ENCODE measurements at regions not wholly inside any gene's neighbourhood (a gene's known extent, or its start where the extent isn't known, plus 50 kb on each side); places are given as distances from the start of the nearest gene placed in this dataset.

- 33 to 55% methylated on average over 3 to 4 of the region's 4 CpGs for WGBS, 2 experiments (ENCODE audit: insufficient coverage in 1 of 2, insufficient read length in 1 of 2)
- H3K9ac ChIP-seq (ENCODE audit: extremely low read depth, low read length, poor library complexity, severe bottlenecking): no peak overlapping the region
- peaks cover 6% of the 10 kb centered on the region for H3K4me1 Mint-ChIP-seq
- no peaks in the 10 kb centered on the region for H3K9me3 ChIP-seq (ENCODE audit: control insufficient read depth, low read length)
- H3K4me3 ChIP-seq (ENCODE audit: low read length): no peak overlapping the region
- peak overlapping the region; percentile 30 for H3K27ac Mint-ChIP-seq
- peak; percentile 54 for DNase-seq
- H3K4me1 ChIP-seq (ENCODE audit: control insufficient read depth, insufficient read depth, low read length): no peaks in the 10 kb centered on the region
- no peak for TF ChIP-seq CTCF (conservative IDR thresholded peaks at IDR 0.05)
- no peak overlapping the region for H3K27ac ChIP-seq (ENCODE audit: low read depth, low read length)
- no peaks in the 10 kb centered on the region for H3K27me3 Mint-ChIP-seq (ENCODE audit: insufficient read depth)
- no peaks in the 10 kb centered on the region for H3K36me3 Mint-ChIP-seq (ENCODE audit: low read depth)
- H3K27me3 ChIP-seq (ENCODE audit: control insufficient read depth, insufficient read depth, low read length, poor library complexity, severe bottlenecking): no peaks in the 10 kb centered on the region
- H3K36me3 ChIP-seq (ENCODE audit: control insufficient read depth, insufficient read depth, low read length): no peaks in the 10 kb centered on the region
- H3K4me3 Mint-ChIP-seq: no peak overlapping the region
- no peaks in the 10 kb centered on the region for H3K9me3 Mint-ChIP-seq
Measured at GRCh38 chr1:62962014-62962812, 178.3 kb downstream of the ATG4C start.

- H3K36me3 ChIP-seq (ENCODE audit: control insufficient read depth, insufficient read depth, low read length): no peaks in the 10 kb centered on the region
- H3K4me1 ChIP-seq (ENCODE audit: control insufficient read depth, insufficient read depth, low read length): no peaks in the 10 kb centered on the region
- H3K27ac Mint-ChIP-seq: no peak overlapping the region
- peaks cover 6% of the 10 kb centered on the region for H3K4me1 Mint-ChIP-seq
- no peaks in the 10 kb centered on the region for H3K36me3 Mint-ChIP-seq (ENCODE audit: low read depth)
- no peak overlapping the region for H3K9ac ChIP-seq (ENCODE audit: extremely low read depth, low read length, poor library complexity, severe bottlenecking)
- WGBS, 2 experiments (ENCODE audit: insufficient coverage in 1 of 2, insufficient read length in 1 of 2): 29 to 49% methylated on average over 4 to 10 of the region's 10 CpGs
- TF ChIP-seq CTCF (conservative IDR thresholded peaks at IDR 0.05): peak; percentile 95
- H3K4me3 ChIP-seq (ENCODE audit: low read length): no peak overlapping the region
- no peaks in the 10 kb centered on the region for H3K27me3 ChIP-seq (ENCODE audit: control insufficient read depth, insufficient read depth, low read length, poor library complexity, severe bottlenecking)
- H3K9me3 Mint-ChIP-seq: no peaks in the 10 kb centered on the region
- H3K27me3 Mint-ChIP-seq (ENCODE audit: insufficient read depth): no peaks in the 10 kb centered on the region
- H3K27ac ChIP-seq (ENCODE audit: low read depth, low read length): peak overlapping the region; percentile 66
- DNase-seq: peak; percentile 96
- H3K9me3 ChIP-seq (ENCODE audit: control insufficient read depth, low read length): no peaks in the 10 kb centered on the region
- no peak overlapping the region for H3K4me3 Mint-ChIP-seq
Measured at GRCh38 chr1:62962901-62963776, 179.2 kb downstream of the ATG4C start.

- no peak overlapping the region for H3K4me3 Mint-ChIP-seq
- no peak for TF ChIP-seq CTCF (conservative IDR thresholded peaks at IDR 0.05)
- no peaks in the 10 kb centered on the region for H3K27me3 Mint-ChIP-seq (ENCODE audit: insufficient read depth)
- H3K9ac ChIP-seq (ENCODE audit: extremely low read depth, low read length, poor library complexity, severe bottlenecking): no peak overlapping the region
- H3K4me1 Mint-ChIP-seq: peaks cover 6% of the 10 kb centered on the region
- H3K9me3 ChIP-seq (ENCODE audit: control insufficient read depth, low read length): no peaks in the 10 kb centered on the region
- H3K9me3 Mint-ChIP-seq: no peaks in the 10 kb centered on the region
- H3K4me1 ChIP-seq (ENCODE audit: control insufficient read depth, insufficient read depth, low read length): no peaks in the 10 kb centered on the region
- H3K27me3 ChIP-seq (ENCODE audit: control insufficient read depth, insufficient read depth, low read length, poor library complexity, severe bottlenecking): no peaks in the 10 kb centered on the region
- H3K36me3 ChIP-seq (ENCODE audit: control insufficient read depth, insufficient read depth, low read length): no peaks in the 10 kb centered on the region
- H3K27ac ChIP-seq (ENCODE audit: low read depth, low read length): no peak overlapping the region
- H3K27ac Mint-ChIP-seq: no peak overlapping the region
- 98 to 100% methylated on average over 1 to 3 of the region's 3 CpGs for WGBS, 2 experiments (ENCODE audit: insufficient coverage in 1 of 2, insufficient read length in 1 of 2)
- no peaks in the 10 kb centered on the region for H3K36me3 Mint-ChIP-seq (ENCODE audit: low read depth)
- no peak for DNase-seq
- H3K4me3 ChIP-seq (ENCODE audit: low read length): no peak overlapping the region
Measured at GRCh38 chr1:62964141-62964540, 180.2 kb downstream of the ATG4C start.
